GM18505 (cell line): ENCODE measurements at regions not wholly inside any gene's neighbourhood (a gene's known extent, or its start where the extent isn't known, plus 50 kb on each side); places are given as distances from the start of the nearest gene placed in this dataset.
"Not testable (repeated sequence)": the region's sequence is repeated elsewhere in the genome, so short reads cannot be mapped to it uniquely, and the experiment has no call there.

Experiments
- ATAC-seq: cut with Tn5 transposase; IDR thresholded peaks from one replicate; pipeline ENCODE4 v1.9.1; 2021; ENCODE audit not compliant: unreplicated experiment
- POLR2A ChIP-seq: IDR thresholded peaks from 4 replicates; pipeline ENCODE4 v1.6.1; 2011; ENCODE audit warnings: borderline replicate concordance; ENCODE audit not compliant: insufficient read depth, insufficient read length; ENCODE audit errors: extremely low read depth

DNA sequence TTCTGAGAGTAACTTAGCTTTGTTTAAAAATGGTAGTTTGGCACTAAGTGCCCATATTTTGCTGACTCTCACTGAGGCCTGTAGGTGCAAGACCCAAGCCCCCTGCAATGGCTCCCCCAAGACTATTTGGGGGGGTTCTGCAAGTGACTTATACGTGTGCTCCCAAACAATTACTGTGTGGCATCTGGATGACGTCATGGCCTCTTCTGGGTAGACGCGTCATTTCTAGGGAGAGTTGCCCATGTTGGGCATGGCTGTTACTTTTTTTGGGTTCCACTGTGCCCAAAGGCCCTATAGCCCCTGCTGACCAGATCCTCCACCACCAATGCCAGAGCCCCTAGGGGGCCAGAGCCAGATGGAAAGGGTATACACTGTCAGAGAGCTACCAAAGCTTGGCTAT, 110.3 kb upstream of the MYLIP start:
- no peak for ATAC-seq
- TF ChIP-seq POLR2A: no peak

GRCh38 chr6:16014325-16014724, 114.6 kb upstream of the MYLIP start:
- ATAC-seq: not testable (repeated sequence)

DNA sequence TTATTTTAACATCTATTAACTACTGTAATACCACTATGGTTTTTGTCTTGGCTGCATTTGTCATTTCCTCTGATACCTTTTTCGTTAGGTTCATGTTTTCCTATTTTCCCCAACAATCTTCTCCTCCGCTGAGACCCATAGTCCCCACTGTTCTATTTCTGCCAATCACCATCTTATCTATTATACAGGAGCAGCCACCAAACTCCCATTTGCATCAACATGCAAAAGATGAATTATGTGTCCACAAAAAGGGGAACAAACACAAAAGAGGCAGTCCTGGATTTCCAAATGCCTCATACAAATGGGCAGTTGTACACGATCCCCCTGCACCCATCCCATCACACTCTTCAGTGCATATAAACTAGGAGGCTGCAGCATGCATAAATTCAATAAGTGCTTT, 121.7 kb upstream of the MYLIP start:
- ATAC-seq: no peak
- no peak for TF ChIP-seq POLR2A

GRCh38 chr6:16006681-16007080, 122.2 kb upstream of the MYLIP start:
- no peak for ATAC-seq
- no peak for TF ChIP-seq POLR2A

- no peak for TF ChIP-seq POLR2A
- no peak for ATAC-seq
These were observed 123.8 kb upstream of the MYLIP start for GRCh38 chr6:16004934-16005679.

DNA sequence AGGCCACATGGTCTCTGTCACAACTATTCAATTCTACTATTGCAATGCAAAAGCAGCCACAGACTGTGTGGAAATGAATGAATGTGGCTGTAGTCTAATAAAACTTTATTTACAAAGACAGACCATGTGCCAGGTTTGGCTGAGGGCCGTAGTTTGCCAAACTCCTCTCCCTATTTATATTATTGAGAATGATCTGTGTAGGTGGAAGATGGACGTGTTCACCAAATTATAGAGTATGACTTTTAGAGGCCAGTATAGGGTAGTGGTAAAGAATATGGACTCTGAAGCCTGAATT, 125.7 kb upstream of the MYLIP start:
- no peak for TF ChIP-seq POLR2A
- ATAC-seq: no peak

- no peak for ATAC-seq
- TF ChIP-seq POLR2A: no peak
These were observed 126.3 kb upstream of the MYLIP start for GRCh38 chr6:16002332-16003196.

GRCh38 chr6:16001158-16001557, 127.7 kb upstream of the MYLIP start:
- no peak for ATAC-seq

DNA sequence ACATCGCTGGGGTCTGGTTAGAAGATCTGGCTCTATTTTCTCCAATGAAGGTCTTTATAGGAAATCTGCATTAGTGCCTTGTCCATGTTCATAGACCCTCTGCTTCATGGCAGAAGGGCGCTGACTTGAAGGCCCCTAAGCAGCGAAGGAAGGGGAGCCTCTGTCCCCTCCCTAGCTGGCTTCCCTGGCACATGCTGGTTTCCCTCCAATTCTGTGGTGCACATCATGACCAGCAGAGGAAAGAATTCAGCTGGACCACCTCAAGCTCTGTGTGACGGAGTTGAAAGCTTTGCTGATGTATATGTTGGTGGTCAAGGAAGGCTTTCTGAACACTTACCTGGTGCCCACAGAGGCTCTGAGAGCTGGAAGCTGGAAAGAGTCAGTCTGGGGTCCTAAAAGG, 129.7 kb upstream of the MYLIP start:
- no peak for TF ChIP-seq POLR2A
- no peak for ATAC-seq

More at GRCh38 chr6:16001158-16001557, 127.7 kb upstream of the MYLIP start:
- no peak for TF ChIP-seq POLR2A

GRCh38 chr6:15997586-15998388, 131.1 kb upstream of the MYLIP start:
- no peak for ATAC-seq
- no peak for TF ChIP-seq POLR2A

DNA sequence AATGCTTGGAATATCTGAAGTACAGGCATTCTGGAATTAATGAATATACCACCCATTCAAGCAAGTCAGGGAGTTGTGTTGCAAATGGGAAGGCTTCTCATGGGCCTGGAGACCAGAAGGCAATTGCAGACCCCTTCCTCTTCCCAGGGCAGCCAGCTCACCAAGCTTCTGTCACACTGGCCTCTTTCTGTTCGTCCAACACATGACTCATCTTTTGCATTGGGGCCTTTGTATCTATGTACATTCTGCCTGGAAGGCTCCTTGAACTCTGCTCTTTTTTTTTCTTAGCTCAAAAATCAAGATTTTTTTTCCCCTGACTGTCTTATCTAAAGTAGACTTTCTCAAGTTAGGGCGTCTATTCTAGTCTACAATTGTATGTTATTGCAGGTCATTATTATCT, 132.9 kb upstream of the MYLIP start:
- ATAC-seq: no peak
- no peak for TF ChIP-seq POLR2A

GRCh38 chr6:15995493-15995892, 133.4 kb upstream of the MYLIP start:
- TF ChIP-seq POLR2A: no peak
- ATAC-seq: no peak

DNA sequence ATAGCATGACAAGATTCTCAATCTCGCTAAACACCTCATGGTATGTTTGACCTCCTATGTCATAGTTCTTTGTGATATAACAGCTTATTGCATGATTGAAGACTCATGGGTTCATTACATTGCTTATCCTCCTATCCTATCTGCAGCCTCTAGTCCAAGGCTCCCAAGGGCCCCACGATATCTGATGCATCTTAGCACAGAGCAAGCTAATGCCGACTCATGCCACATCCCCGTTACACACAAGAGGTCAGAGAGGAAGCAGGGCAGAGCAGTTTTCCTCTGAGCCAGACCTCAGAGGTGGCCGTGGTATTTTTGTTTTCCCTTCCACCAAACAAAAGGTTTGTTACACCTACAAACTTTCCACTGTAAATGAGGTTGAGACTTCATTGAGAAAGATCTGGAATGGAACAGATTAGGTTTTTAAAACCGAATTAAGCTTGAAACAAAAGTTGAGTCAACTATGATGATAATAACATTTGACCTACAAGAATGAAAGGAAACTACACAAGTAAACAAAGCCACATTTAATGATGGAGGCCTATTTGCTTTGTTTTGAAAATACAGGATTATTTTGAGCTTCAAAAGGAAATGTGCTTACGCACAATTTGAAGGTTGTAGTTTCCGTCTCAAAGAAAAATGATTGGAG, 133.9 kb upstream of the MYLIP start:
- TF ChIP-seq POLR2A: no peak
- ATAC-seq: no peak
